Stimulated activated CD4-positive, alpha-beta T cell treated with anti-CD3 and anti-CD28 coated beads, Interleukin-1b, Interleukin-23, amount 100 ng/mL, for 24 hours (primary cell): ENCODE measurements at regions not wholly inside any gene's neighbourhood (a gene's known extent, or its start where the extent isn't known, plus 50 kb on each side); places are given as distances from the start of the nearest gene placed in this dataset.

ENCODE experiments used
- DNase-seq, 4 experiments: peaks; one replicate each; pipeline ENCODE4 v3.0.0-alpha.2; 2020; ENCODE audit warnings: low read depth in 4 of 4, low spot score in 1 of 4

GRCh38 chr10:33753389-33753788 is 418.9 kb upstream of the NRP1 start:
- no peak for DNase-seq

- DNase-seq, result no peak
Observed at GRCh38 chr10:33749790-33750189, 415.3 kb upstream of the NRP1 start.

- DNase-seq, result no peak
Observed at GRCh38 chr10:33749067-33749735, 414.7 kb upstream of the NRP1 start.

- DNase-seq, result no peak
Observed at GRCh38 chr10:33746836-33747268, 412.4 kb upstream of the NRP1 start.

GRCh38 chr10:33746186-33746585 is 411.7 kb upstream of the NRP1 start:
- no peak for DNase-seq

- DNase-seq, result no peak
Observed at GRCh38 chr10:33743429-33743857, 409.0 kb upstream of the NRP1 start.

- DNase-seq, result no peak
Observed at GRCh38 chr10:33739031-33739430, 404.6 kb upstream of the NRP1 start.

GRCh38 chr10:33735464-33735923 is 401.0 kb upstream of the NRP1 start:
- no peak for DNase-seq

GRCh38 chr10:33734393-33735155 is 400.1 kb upstream of the NRP1 start:
- DNase-seq, result no peak

- DNase-seq, result no peak
Observed at GRCh38 chr10:33733058-33733457, 398.6 kb upstream of the NRP1 start.

- no peak for DNase-seq
Observed at GRCh38 chr10:33732161-33732680, 397.8 kb upstream of the NRP1 start.

GRCh38 chr10:33731322-33731721 is 396.9 kb upstream of the NRP1 start:
- DNase-seq, result no peak

GRCh38 chr10:33725430-33725829 is 391.0 kb upstream of the NRP1 start:
- no peak for DNase-seq

- no peak for DNase-seq
Observed at GRCh38 chr10:33723181-33723580, 388.7 kb upstream of the NRP1 start.

GRCh38 chr10:33722067-33722466 is 387.6 kb upstream of the NRP1 start:
- no peak for DNase-seq

- no peak for DNase-seq
Observed at GRCh38 chr10:33721509-33721908, 387.0 kb upstream of the NRP1 start.

GRCh38 chr10:33720161-33720560 is 385.7 kb upstream of the NRP1 start:
- DNase-seq, result no peak

- no peak for DNase-seq
Observed at GRCh38 chr10:33719005-33719703, 384.7 kb upstream of the NRP1 start.

- no peak for DNase-seq
Observed at GRCh38 chr10:33716501-33717267, 382.2 kb upstream of the NRP1 start.

GRCh38 chr10:33715303-33715975 is 381.0 kb upstream of the NRP1 start:
- no peak for DNase-seq
